GM23248 (cell line): ENCODE measurements at regions not wholly inside any gene's neighbourhood (a gene's known extent, or its start where the extent isn't known, plus 50 kb on each side); places are given as distances from the start of the nearest gene placed in this dataset.
"Not testable (repeated sequence)": the region's sequence is repeated elsewhere in the genome, so short reads cannot be mapped to it uniquely, and the experiment has no call there.

Source experiments
- DNase-seq: peaks from one replicate; pipeline ENCODE4 v3.0.0-alpha.2; 2015
- H2AFZ ChIP-seq: fragments of 200-600 bp; sonication (generic); 2 replicates; pipeline ENCODE4 v1.6.1; 2016; ENCODE audit warnings: antibody characterized with exemption
- H3F3A ChIP-seq: fragments of 200-600 bp; sonication (generic); 2 replicates; pipeline ENCODE4 v1.6.1; 2016; ENCODE audit warnings: mild to moderate bottlenecking, antibody characterized with exemption, mixed run types; ENCODE audit not compliant: insufficient read depth
- H3K27ac ChIP-seq: fragments of 200-600 bp; sonication (generic); 2 replicates; pipeline ENCODE4 v1.5.1; 2016; ENCODE audit warnings: mild to moderate bottlenecking
- H3K27me3 ChIP-seq: fragments of 200-600 bp; sonication (generic); replicated peaks from 2 replicates; pipeline ENCODE4 v1.6.1; 2016; ENCODE audit warnings: mild to moderate bottlenecking; ENCODE audit not compliant: insufficient read depth
- H3K36me3 ChIP-seq: fragments of 200-600 bp; sonication (generic); 2 replicates; pipeline ENCODE4 v1.6.1; 2016; ENCODE audit warnings: low read depth, mild to moderate bottlenecking
- H3K4me1 ChIP-seq: fragments of 200-600 bp; sonication (generic); 2 replicates; pipeline ENCODE4 v1.6.1; 2016; ENCODE audit warnings: mild to moderate bottlenecking; ENCODE audit not compliant: insufficient read depth
- H3K4me2 ChIP-seq: fragments of 200-600 bp; sonication (generic); one replicate; pipeline ENCODE4 v1.6.1; 2016; ENCODE audit warnings: mild to moderate bottlenecking; ENCODE audit not compliant: unreplicated experiment
- H3K4me3 ChIP-seq: fragments of 200-600 bp; sonication (generic); 2 replicates; pipeline ENCODE4 v1.5.1; 2016; ENCODE audit warnings: mild to moderate bottlenecking
- H3K79me2 ChIP-seq: fragments of 200-600 bp; sonication (generic); 2 replicates; pipeline ENCODE4 v1.6.1; 2016; ENCODE audit warnings: mild to moderate bottlenecking; ENCODE audit not compliant: insufficient read depth
- H3K9ac ChIP-seq: fragments of 200-600 bp; sonication (generic); 2 replicates; pipeline ENCODE4 v1.6.1; 2016; ENCODE audit warnings: mild to moderate bottlenecking
- H3K9me2 ChIP-seq: fragments of 200-600 bp; sonication (generic); 2 replicates; pipeline ENCODE4 v1.6.1; 2016; ENCODE audit warnings: mixed run types, mild to moderate bottlenecking, moderate library complexity; ENCODE audit not compliant: insufficient read depth
- H3K9me3 ChIP-seq: fragments of 200-600 bp; sonication (generic); one replicate; pipeline ENCODE4 v1.6.1; 2017; ENCODE audit warnings: low read depth
- H4K20me1 ChIP-seq: fragments of 200-600 bp; sonication (generic); 2 replicates; pipeline ENCODE4 v1.6.0; 2016; ENCODE audit not compliant: insufficient read depth
- EZH2 ChIP-seq: fragments of 200-600 bp; sonication (generic); IDR thresholded peaks from 2 replicates; pipeline ENCODE4 v1.6.1; 2018; ENCODE audit warnings: antibody characterized with exemption, mild to moderate bottlenecking; ENCODE audit not compliant: insufficient read depth, poor library complexity, severe bottlenecking
- EZH2phosphoT487 ChIP-seq: fragments of 200-600 bp; sonication (generic); IDR thresholded peaks from 2 replicates; pipeline ENCODE4 v1.6.1; 2018; ENCODE audit warnings: antibody characterized with exemption, moderate library complexity, mild to moderate bottlenecking, low read depth; ENCODE audit not compliant: insufficient read depth
- WGBS, 2 experiments: methylation state at CpG; one replicate each; pipeline ENCODE4 v1.1.6; 2015 to 2017; ENCODE audit warnings: low lambda C conversion rate in 2 of 2, low coverage in 1 of 2; ENCODE audit errors: missing lambda C conversion rate in 2 of 2; 5-methylcytosine and 5-hydroxymethylcytosine counted together
- in situ Hi-C: fragments of 300-500 bp; cut with MboI; formaldehyde crosslinking; loops from 2 replicates; pipeline ENCODE4 v1.15.0; 2020

DNA sequence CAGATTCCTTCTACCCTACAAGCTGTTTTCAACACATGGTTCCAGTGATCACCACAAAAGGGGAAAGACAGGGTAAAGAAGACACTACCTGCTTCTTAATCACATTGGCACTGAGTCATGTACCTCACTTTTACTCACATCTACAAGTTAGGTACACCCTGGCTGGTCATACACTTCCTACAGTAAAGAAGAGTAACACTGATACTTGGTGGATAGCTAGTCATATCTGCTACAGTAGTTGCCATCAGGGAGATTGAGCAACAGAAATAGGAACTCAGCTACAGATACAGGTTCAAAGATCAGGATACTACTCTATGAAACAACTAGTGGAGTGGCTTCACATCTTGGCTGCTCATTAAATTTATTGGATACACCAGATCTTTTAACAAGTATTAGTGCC, 105.4 kb upstream of the DIAPH2 start:
- no peaks in the 10 kb centered on the region for H3K79me2 ChIP-seq
- H3F3A ChIP-seq = no peaks in the 10 kb centered on the region
- no peak overlapping the region for H3K27ac ChIP-seq
- H3K9me2 ChIP-seq = no peaks in the 10 kb centered on the region
- no peak for DNase-seq
- H3K27me3 ChIP-seq = no peaks in the 10 kb centered on the region
- TF ChIP-seq EZH2 (no peak), EZH2phosphoT487 (no peak)
- no peak overlapping the region for H3K9ac ChIP-seq
- no peaks in the 10 kb centered on the region for H3K4me1 ChIP-seq
- in situ Hi-C loops = no loop called here
- no peaks in the 10 kb centered on the region for H4K20me1 ChIP-seq
- no peak overlapping the region for H3K4me2 ChIP-seq
- no peak overlapping the region for H3K4me3 ChIP-seq
- no peaks in the 10 kb centered on the region for H3K36me3 ChIP-seq
- H3K9me3 ChIP-seq = no peaks in the 10 kb centered on the region
- no peak overlapping the region for H2AFZ ChIP-seq

GRCh38 chrX:96590403-96590802, 94.2 kb upstream of the DIAPH2 start:
- no peaks in the 10 kb centered on the region for H3K9me3 ChIP-seq
- no peaks in the 10 kb centered on the region for H3K27me3 ChIP-seq
- in situ Hi-C loops = no loop called here
- H3F3A ChIP-seq = no peaks in the 10 kb centered on the region
- 83 to 84% methylated on average over 2 of the region's 2 CpGs for WGBS, 2 experiments
- no peaks in the 10 kb centered on the region for H3K4me1 ChIP-seq
- no peak overlapping the region for H3K27ac ChIP-seq
- no peak overlapping the region for H3K4me3 ChIP-seq
- no peaks in the 10 kb centered on the region for H4K20me1 ChIP-seq
- no peak for DNase-seq
- H2AFZ ChIP-seq = no peak overlapping the region
- no peaks in the 10 kb centered on the region for H3K9me2 ChIP-seq
- H3K9ac ChIP-seq = no peak overlapping the region
- H3K4me2 ChIP-seq = no peak overlapping the region
- no peaks in the 10 kb centered on the region for H3K36me3 ChIP-seq
- TF ChIP-seq EZH2 (no peak), EZH2phosphoT487 (no peak)
- H3K79me2 ChIP-seq = no peaks in the 10 kb centered on the region

GRCh38 chrX:96591421-96591820, 93.2 kb upstream of the DIAPH2 start:
- H3K9me3 ChIP-seq = no peaks in the 10 kb centered on the region
- H3K27me3 ChIP-seq = no peaks in the 10 kb centered on the region
- H3K4me3 ChIP-seq = no peak overlapping the region
- DNase-seq = no peak
- H3K4me1 ChIP-seq = no peaks in the 10 kb centered on the region
- no peak overlapping the region for H3K9ac ChIP-seq
- no peak for TF ChIP-seq EZH2phosphoT487
- no peak for TF ChIP-seq EZH2
- WGBS, 2 experiments = 49 to 56% methylated on average over 4 of the region's 4 CpGs
- in situ Hi-C loops = no loop called here
- no peak overlapping the region for H3K27ac ChIP-seq
- H3K36me3 ChIP-seq = no peaks in the 10 kb centered on the region
- H2AFZ ChIP-seq = no peak overlapping the region
- H4K20me1 ChIP-seq = no peaks in the 10 kb centered on the region
- no peaks in the 10 kb centered on the region for H3K79me2 ChIP-seq
- H3F3A ChIP-seq = no peaks in the 10 kb centered on the region
- no peak overlapping the region for H3K4me2 ChIP-seq
- no peaks in the 10 kb centered on the region for H3K9me2 ChIP-seq

GRCh38 chrX:96597847-96598246, 86.8 kb upstream of the DIAPH2 start:
- H3K4me1 ChIP-seq, H4K20me1 ChIP-seq, H3K4me2 ChIP-seq, H3K9me2 ChIP-seq, H3K27me3 ChIP-seq, H3K79me2 ChIP-seq, H2AFZ ChIP-seq, H3K27ac ChIP-seq, in situ Hi-C loops, H3K9me3 ChIP-seq, H3K4me3 ChIP-seq, DNase-seq, H3K9ac ChIP-seq, H3F3A ChIP-seq, H3K36me3 ChIP-seq: not testable (repeated sequence)
- WGBS, 2 experiments = 54 to 57% methylated on average over 7 to 9 of the region's 9 CpGs

GRCh38 chrX:96611619-96612362, 72.9 kb upstream of the DIAPH2 start:
- 33 to 41% methylated on average over 3 of the region's 3 CpGs for WGBS, 2 experiments
- DNase-seq = peak; percentile 65
- H3K36me3 ChIP-seq = no peaks in the 10 kb centered on the region

More at GRCh38 chrX:96611619-96612362, 72.9 kb upstream of the DIAPH2 start:
- Histone ChIP-seq H2AFZ (no peak overlapping the region), H3K79me2 (no peaks in the 10 kb centered on the region), H3K9me3 (no peaks in the 10 kb centered on the region), H3F3A (no peaks in the 10 kb centered on the region), H3K9me2 (no peaks in the 10 kb centered on the region), H3K4me2 (no peak overlapping the region), H3K4me1 (no peaks in the 10 kb centered on the region), H3K9ac (no peak overlapping the region), H3K27ac (no peak overlapping the region), H3K27me3 (no peaks in the 10 kb centered on the region), H3K4me3 (no peak overlapping the region), H4K20me1 (no peaks in the 10 kb centered on the region)
- TF ChIP-seq EZH2phosphoT487 (no peak), EZH2 (no peak)
- in situ Hi-C loops = no loop called here
